CD4-positive, alpha-beta T cell treated with Interleukin-10 for 1 hour (primary cell): ENCODE measurements at regions not wholly inside any gene's neighbourhood (a gene's known extent, or its start where the extent isn't known, plus 50 kb on each side); places are given as distances from the start of the nearest gene placed in this dataset.
"Not testable (repeated sequence)": the region's sequence is repeated elsewhere in the genome, so short reads cannot be mapped to it uniquely, and the experiment has no call there.

Source experiments
- DNase-seq: peaks from one replicate; pipeline ENCODE4 v3.0.0-alpha.2; 2020

- no peak for DNase-seq
These were observed 1270.1 kb upstream of the ACO1 start for GRCh38 chr9:31114346-31114745.

DNA sequence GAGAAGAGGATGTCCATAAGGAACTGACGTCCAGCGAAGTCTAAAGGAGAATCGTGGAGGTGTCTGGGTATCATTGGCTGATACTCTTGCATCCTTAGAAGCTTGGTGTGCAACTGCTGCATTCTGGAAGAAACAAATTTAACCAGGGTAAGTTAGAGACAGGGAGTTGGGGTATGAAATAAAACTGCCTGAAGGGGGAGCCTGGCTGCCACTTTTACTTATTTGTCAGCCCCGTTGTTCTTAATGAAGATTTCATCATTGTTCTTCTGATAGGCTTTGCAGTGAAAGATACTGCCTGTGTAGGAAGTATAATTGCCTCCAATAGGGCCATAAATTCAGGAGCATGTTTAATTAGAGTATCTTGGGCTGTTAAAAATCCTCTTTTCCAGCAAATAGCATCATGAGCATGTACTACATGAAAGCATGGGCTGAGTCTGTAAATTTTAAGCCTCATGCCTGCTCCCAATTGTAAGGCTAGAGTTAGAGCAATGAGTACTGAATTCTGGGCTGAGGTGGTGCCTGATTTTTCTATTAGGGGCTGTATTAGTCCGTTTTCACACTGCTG is 1264.5 kb upstream of the ACO1 start:
- peak; percentile 63 for DNase-seq

GRCh38 chr9:31124389-31124788 is 1260.1 kb upstream of the ACO1 start:
- no peak for DNase-seq

- no peak for DNase-seq
These were observed 1248.9 kb upstream of the ACO1 start for GRCh38 chr9:31135567-31135966.

- no peak for DNase-seq
These were observed 1247.9 kb upstream of the ACO1 start for GRCh38 chr9:31136524-31136923.

DNA sequence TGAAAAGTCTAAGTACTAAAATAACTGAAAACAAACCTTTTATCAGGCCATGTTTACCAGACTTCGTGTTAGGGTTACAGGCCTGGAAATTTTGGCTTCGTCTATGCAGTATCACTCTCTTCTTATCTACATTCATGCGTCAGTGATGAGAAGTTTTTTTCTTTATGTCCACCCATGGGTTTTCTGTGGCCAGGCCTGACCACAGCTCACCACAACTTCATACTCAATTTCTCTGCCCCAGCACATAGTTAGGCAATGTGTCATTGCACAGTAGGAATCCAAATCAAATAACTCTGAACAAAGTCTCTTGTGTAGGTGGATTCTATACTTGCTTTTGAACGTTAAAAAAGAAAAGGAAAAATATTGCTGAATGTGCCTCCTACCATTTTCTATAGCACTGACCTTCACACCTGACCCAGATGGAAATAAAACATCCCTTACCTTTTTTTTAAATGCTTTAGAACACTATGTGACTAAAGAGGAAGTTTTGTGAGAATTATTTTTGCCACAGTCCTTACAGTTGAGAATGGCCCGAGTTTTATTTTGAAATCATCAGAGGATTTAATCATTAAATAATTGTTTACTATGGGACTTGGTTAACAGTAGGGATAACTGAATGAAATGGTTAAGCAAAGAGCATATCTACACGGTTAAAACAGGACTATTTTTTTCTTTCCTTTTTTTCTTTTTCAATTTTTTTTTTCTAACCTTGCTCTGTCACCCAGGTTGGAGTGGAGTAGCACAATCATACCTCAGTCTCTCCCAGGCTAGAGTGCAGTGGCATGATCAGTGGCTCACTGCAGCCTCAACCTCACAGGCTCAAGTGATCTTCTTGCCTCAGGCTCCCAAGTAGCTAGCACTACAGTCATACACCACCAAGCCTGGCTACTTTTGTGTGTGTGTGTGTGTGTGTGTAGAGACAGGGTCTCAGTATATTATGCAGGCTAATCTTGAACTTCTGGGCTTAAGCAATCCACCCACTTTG is 1247.0 kb upstream of the ACO1 start:
- no peak for DNase-seq

DNA sequence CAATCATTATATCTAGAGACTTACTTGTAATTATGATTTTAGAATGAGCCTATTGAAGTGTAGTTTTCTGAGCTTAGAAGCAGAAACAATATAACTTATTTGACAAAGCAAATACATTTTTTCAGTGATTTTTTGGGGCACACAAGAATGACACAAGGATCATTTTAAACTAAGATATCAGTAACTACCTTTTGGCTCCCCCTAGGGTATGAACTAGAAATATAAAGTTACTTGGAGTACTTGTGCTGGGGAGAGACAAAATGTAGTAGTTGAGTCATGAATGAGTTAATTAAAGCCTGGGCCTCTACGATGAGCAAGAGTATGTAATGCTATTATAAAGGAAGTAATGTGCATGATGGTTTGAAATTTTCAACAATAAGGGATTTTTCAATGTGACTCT is 1244.1 kb upstream of the ACO1 start:
- no peak for DNase-seq

GRCh38 chr9:31142456-31142855 is 1242.0 kb upstream of the ACO1 start:
- no peak for DNase-seq

GRCh38 chr9:31144614-31145013 is 1239.8 kb upstream of the ACO1 start:
- no peak for DNase-seq

DNA sequence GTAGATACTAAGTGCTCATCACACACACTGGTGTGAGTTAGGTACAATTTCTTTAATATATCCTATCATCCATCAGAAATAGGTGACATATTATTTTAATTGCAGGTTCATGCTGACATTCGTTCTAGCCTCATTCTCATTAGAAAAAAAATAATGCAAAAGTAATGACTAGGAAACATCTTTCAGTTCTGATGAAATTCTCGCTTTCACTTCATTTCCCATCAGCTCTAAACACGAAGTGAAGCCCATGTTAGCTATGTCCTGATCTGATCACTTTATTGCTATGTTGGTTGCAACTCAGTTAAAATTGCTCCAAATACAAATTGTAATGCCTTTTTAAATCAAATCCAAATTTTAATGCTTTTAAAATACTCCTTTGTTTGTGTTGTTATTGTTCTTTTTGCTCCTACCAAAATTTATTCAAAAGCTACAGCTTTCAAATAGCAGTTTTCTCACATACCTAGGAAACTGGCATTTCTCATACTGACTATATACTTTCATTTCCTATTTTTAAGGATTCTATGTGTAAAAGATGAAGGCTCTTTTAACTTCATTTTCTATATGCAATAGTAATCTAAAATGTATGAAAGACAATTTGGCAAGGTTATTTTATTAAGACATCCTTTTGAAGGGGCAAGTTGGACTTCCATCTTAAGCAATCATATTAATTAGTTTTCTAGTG is 1237.8 kb upstream of the ACO1 start:
- no peak for DNase-seq

DNA sequence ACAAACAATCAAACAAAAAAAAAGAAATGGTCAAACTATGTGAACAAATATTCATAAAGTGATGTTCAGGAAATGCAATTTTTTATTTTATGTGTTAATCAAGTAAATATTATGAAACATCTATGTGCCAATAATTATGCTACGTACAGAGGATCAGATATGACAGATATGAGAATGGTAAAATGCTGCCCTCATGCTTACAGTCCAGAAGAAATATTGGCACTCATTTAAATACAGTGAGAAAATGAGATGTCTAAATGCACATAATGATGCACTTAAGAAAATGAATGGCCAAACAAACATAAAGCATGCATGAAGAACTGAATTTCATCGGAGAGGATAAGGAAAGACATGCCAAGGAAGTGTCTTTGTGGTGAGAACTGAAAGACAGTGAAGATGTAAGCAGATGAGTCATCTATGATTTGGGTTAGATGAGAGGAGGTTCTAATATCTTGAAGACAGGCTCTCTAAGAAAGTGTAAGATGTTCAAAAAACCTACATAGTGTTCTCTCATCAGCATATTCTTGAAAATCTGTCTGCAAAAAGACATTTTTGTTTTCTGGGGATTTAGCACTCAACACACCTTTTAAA is 1231.1 kb upstream of the ACO1 start:
- peak; percentile 0 for DNase-seq

GRCh38 chr9:31166516-31166915 is 1217.9 kb upstream of the ACO1 start:
- DNase-seq, result no peak

DNA sequence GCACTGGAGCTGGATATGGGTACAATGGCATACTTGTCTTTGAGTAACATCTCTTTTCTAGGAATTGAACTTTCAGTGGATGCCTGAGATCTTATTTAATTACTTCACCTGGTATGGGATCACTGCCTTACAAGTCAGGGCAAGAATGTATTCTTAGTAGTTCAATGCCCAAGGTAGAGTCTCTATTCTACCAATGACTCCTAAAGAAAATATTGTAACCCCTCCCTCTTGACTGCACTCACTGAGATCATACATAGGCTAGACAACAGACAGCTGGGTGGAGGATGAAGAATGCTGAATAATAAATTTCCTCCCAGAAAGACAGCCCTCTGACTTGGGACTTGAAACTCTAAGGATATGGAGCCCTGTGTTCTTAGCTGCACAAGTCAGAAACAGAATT is 1216.3 kb upstream of the ACO1 start:
- no peak for DNase-seq

- DNase-seq, result no peak
These were observed 1209.8 kb upstream of the ACO1 start for GRCh38 chr9:31174681-31175080.

DNA sequence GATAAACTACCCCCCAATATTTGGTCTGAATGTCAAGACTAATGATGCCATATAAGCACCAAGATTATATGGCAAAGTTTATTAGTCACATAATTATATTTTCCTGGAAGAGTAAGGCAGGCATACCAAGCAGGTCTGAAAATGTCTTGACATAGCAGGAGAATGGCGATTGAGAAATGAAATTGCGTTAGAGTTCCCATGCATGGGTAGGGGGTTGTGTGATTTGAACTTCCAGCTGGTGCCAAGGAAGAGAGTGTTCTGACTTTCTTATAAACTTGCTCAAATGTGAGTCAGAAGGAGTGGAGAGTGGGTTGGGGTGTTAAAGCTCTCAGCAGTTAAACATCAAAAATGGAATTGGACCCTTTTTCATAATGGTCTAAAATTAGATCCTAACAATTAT is 1200.6 kb upstream of the ACO1 start:
- no peak for DNase-seq

DNA sequence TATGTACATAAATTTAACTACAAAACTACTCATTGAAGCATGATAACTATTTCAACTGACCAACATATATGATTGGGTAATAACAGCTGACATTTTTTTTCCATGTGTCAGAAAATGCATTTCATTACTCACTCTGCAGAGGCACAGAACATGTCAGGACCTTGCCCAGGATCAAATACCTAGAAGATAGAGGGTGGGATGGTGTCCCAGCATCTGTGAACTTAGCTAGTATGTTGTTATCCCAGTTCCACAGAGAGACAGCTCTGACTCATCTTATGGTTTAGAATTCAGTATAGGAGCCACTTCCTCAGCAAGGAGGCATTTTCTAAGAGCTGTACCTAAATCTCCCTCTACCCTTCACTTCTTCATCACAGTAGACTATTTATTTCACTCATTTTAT is 1198.6 kb upstream of the ACO1 start:
- DNase-seq, result no peak

- DNase-seq, result no peak
These were observed 1195.9 kb upstream of the ACO1 start for GRCh38 chr9:31188496-31188895.

- no peak for DNase-seq
These were observed 1173.4 kb upstream of the ACO1 start for GRCh38 chr9:31210978-31211570.

DNA sequence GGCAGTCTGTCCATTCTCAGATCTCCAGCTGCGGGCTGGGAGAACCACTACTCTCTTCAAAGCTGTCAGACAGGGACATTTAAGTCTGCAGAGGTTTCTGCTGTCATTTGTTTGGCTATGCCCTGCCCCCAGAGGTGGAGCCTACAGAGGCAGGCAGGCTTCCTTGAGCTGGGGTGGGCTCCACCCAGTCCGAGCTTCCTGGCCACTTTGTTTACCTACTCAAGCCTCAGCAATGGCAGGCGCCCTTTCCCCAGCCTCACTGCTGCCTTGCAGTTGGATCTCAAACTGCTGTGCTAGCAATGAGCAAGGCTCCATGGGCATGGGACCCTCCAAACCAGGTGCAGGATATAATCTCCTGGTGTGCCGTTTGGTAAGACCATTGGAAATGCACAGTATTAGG is 1154.5 kb upstream of the ACO1 start:
- DNase-seq, result not testable (repeated sequence)

GRCh38 chr9:31232485-31232884 is 1152.0 kb upstream of the ACO1 start:
- DNase-seq, result no peak

- no peak for DNase-seq
These were observed 1148.1 kb upstream of the ACO1 start for GRCh38 chr9:31236344-31236743.

- no peak for DNase-seq
These were observed 1141.1 kb upstream of the ACO1 start for GRCh38 chr9:31243386-31243785.

DNA sequence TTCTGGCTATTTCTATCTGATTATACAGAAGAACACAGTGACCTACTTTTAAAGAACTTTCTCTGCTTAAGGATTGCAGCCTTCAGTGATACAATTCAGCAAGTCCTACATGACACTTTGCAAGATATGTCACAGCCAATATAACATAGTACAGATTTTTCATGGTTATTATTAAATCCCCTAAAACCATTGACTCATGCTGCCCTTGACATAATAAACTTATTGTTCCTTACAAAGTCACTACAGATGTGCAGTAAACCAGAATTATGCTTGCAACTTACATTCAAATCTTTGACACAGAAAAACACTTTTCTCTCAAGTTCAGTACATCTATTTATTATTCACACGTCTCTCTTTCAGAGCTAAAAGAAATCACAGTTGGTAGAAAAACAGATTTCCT is 1136.3 kb upstream of the ACO1 start:
- no peak for DNase-seq
